Lung microvascular endothelial cell (primary cell): ENCODE measurements at regions not wholly inside any gene's neighbourhood (a gene's known extent, or its start where the extent isn't known, plus 50 kb on each side); places are given as distances from the start of the nearest gene placed in this dataset.

Source experiments
- DNase-seq, 2 donors: peaks; one replicate each; pipeline versions ENCODE4 v3.0.0 to v3.0.0-alpha.2; 2010; ENCODE audit warnings: low read depth in 2 of 2

DNA sequence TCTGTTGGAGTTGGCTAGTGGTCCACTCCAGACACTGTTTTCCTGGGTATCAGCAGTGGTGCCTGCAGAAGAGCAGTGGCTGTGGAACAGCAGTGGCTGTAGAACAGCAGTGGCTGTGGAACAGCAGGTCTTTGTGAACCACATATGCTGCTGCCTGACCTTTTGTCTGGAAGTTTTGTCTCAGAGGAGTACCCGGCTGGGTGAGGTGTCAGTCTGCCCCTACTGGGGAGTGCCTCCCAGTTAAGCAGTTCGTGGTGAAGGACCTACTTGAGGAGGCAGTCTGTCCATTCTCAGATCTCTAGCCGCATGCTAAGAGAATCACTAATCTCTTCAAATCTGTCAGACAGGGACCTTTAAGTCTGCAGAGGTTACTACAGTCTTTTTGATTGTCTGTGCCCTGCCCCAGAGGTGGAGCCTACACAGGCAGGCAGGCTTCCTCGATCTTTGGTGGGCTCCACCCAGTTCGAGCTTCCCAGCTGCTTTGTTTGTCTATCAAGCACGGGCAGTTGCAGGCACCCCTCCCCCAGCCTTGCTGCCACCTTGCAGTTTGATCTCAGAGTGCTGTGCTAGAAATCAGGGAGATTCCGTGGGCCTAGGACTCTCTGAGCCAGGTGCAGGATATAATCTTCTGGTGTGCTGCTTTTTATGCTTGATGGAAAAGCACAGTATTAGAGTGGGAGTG lies 89.1 kb upstream of the TRIM48 start:
- peak in 1 of 2 donors; percentile 0 for DNase-seq
